HFFc6 (cell line): ENCODE measurements at regions not wholly inside any gene's neighbourhood (a gene's known extent, or its start where the extent isn't known, plus 50 kb on each side); places are given as distances from the start of the nearest gene placed in this dataset.

ENCODE experiments used
- DNase-seq: peaks from one replicate; pipeline ENCODE4 v3.0.0-alpha.2; 2018
- H3K27ac Mint-ChIP-seq: 2 replicates; pipeline ENCODE4 v1.8.0; 2020; ENCODE audit warnings: mild to moderate bottlenecking, mixed read lengths
- H3K27me3 Mint-ChIP-seq: 2 replicates; pipeline ENCODE4 v1.8.0; 2021; ENCODE audit warnings: mild to moderate bottlenecking, moderate library complexity, mixed read lengths; ENCODE audit not compliant: insufficient read depth
- H3K36me3 Mint-ChIP-seq: 2 replicates; pipeline ENCODE4 v1.8.0; 2021; ENCODE audit warnings: low read depth, mixed read lengths
- H3K4me1 Mint-ChIP-seq: 2 replicates; pipeline ENCODE4 v1.8.0; 2020; ENCODE audit warnings: low read depth, mixed read lengths
- H3K4me3 Mint-ChIP-seq: 2 replicates; pipeline ENCODE4 v1.8.0; 2020; ENCODE audit warnings: mild to moderate bottlenecking, moderate library complexity, mixed read lengths
- H3K9me3 Mint-ChIP-seq: 2 replicates; pipeline ENCODE4 v1.8.0; 2020; ENCODE audit warnings: mild to moderate bottlenecking, mixed read lengths
- CTCF ChIP-seq: fragments of 200-600 bp; sonication (generic); IDR thresholded peaks from 2 replicates; pipeline ENCODE4 v1.5.0; 2021; ENCODE audit warnings: antibody characterized with exemption, mild to moderate bottlenecking

- H3K27me3 Mint-ChIP-seq, result peaks cover 18% of the 10 kb centered on the region
- DNase-seq, result no peak
- peaks cover under 1% of the 10 kb centered on the region; the same call in 1 of the 2 replicates for H3K9me3 Mint-ChIP-seq
- peaks cover 2% of the 10 kb centered on the region; the same call in 1 of the 2 replicates for H3K36me3 Mint-ChIP-seq
- H3K27ac Mint-ChIP-seq, result no peak overlapping the region
- peaks cover 19% of the 10 kb centered on the region for H3K4me1 Mint-ChIP-seq
- no peak for TF ChIP-seq CTCF
- no peak overlapping the region for H3K4me3 Mint-ChIP-seq
Observed at GRCh38 chr22:27125539-27125938, 468.2 kb downstream of the MIAT start.

GRCh38 chr22:27127911-27128310 is 470.5 kb downstream of the MIAT start:
- TF ChIP-seq CTCF, result no peak
- H3K4me3 Mint-ChIP-seq, result no peak overlapping the region
- H3K36me3 Mint-ChIP-seq, result no peaks in the 10 kb centered on the region
- peaks cover 22% of the 10 kb centered on the region for H3K27me3 Mint-ChIP-seq
- DNase-seq, result no peak
- no peak overlapping the region for H3K27ac Mint-ChIP-seq
- peaks cover 40% of the 10 kb centered on the region for H3K4me1 Mint-ChIP-seq
- H3K9me3 Mint-ChIP-seq, result no peaks in the 10 kb centered on the region

GRCh38 chr22:27128461-27129085 is 471.2 kb downstream of the MIAT start:
- Mint-ChIP-seq H3K27ac (peak overlapping the region; percentile 65; the same call in 1 of the 2 replicates), H3K27me3 (peaks cover 21% of the 10 kb centered on the region), H3K4me1 (peaks cover 46% of the 10 kb centered on the region), H3K9me3 (no peaks in the 10 kb centered on the region), H3K4me3 (no peak overlapping the region; the same call in 1 of the 2 replicates), H3K36me3 (no peaks in the 10 kb centered on the region)
- TF ChIP-seq CTCF, result no peak
- DNase-seq, result no peak

GRCh38 chr22:27129266-27129665 is 471.9 kb downstream of the MIAT start:
- Mint-ChIP-seq H3K4me1 (peaks cover 47% of the 10 kb centered on the region), H3K9me3 (no peaks in the 10 kb centered on the region), H3K4me3 (peak overlapping the region; percentile 18; the same call in 1 of the 2 replicates), H3K27me3 (peaks cover 20% of the 10 kb centered on the region), H3K27ac (peak overlapping the region; percentile 65), H3K36me3 (no peaks in the 10 kb centered on the region)
- DNase-seq, result peak; percentile 90
- no peak for TF ChIP-seq CTCF

- no peak for TF ChIP-seq CTCF
- peaks cover 3% of the 10 kb centered on the region; the same call in 1 of the 2 replicates for H3K9me3 Mint-ChIP-seq
- no peak for DNase-seq
- H3K27ac Mint-ChIP-seq, result no peak overlapping the region
- peaks cover 18% of the 10 kb centered on the region for H3K27me3 Mint-ChIP-seq
- H3K4me1 Mint-ChIP-seq, result peaks cover 64% of the 10 kb centered on the region
- no peak overlapping the region for H3K4me3 Mint-ChIP-seq
- H3K36me3 Mint-ChIP-seq, result no peaks in the 10 kb centered on the region
Observed at GRCh38 chr22:27130906-27131305, 473.5 kb downstream of the MIAT start.
